Cardiac muscle cell (in vitro differentiated cells and primary cell): ENCODE measurements at regions not wholly inside any gene's neighbourhood (a gene's known extent, or its start where the extent isn't known, plus 50 kb on each side); places are given as distances from the start of the nearest gene placed in this dataset.

Source experiments
- DNase-seq, 2 donors: peaks; one replicate each; pipeline versions ENCODE4 v3.0.0 to v3.0.0-alpha.2; 2010 to 2017; ENCODE audit warnings: low read depth in 1 of 2, low spot score in 1 of 2
- H3K27ac ChIP-seq: fragments of 200-600 bp; sonication (generic); 2 replicates; pipeline ENCODE4 v1.5.1; 2016
- H3K27me3 ChIP-seq: fragments of 200-600 bp; sonication (generic); 2 replicates; pipeline ENCODE4 v1.6.0; 2016; ENCODE audit warnings: control low read depth
- H3K36me3 ChIP-seq: fragments of 200-600 bp; sonication (generic); 2 replicates; pipeline ENCODE4 v1.5.1; 2016; ENCODE audit warnings: control low read depth
- H3K4me1 ChIP-seq: fragments of 200-600 bp; sonication (generic); 2 replicates; pipeline ENCODE4 v1.8.1; 2017; ENCODE audit warnings: low read depth, mild to moderate bottlenecking, mixed run types
- H3K4me3 ChIP-seq: fragments of 200-600 bp; sonication (generic); 2 replicates; pipeline ENCODE4 v1.5.1; 2016; ENCODE audit warnings: mild to moderate bottlenecking
- H3K9me3 ChIP-seq: fragments of 200-600 bp; sonication (generic); 2 replicates; pipeline ENCODE4 v1.5.1; 2017; ENCODE audit warnings: low read depth, mild to moderate bottlenecking, control low read depth
- TF ChIP-seq, protein P1 (sequence below): IDR thresholded peaks from 2 replicates; pipeline ENCODE4 v1.5.1; 2012; ENCODE audit warnings: low read depth, mild to moderate bottlenecking, low read length

DNA sequence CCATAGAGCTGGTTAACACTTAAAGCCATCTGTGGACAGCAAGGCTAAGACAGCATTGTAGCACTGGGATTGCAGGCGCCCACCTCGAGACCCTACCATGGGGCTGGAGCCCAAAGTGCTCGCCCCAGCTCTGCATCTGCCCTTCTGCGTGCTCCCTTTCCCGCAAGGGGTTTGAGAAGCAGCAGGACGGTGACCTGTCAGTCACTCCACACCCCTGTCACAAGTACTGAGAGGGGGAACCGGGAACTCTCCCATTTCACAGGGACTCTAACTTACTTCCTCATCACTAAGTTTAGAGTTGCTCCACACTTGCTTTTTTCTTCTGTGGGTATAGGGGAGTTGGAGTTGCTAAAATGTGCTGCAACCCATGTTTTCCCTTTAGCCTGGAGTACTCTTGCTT, 273.2 kb downstream of the SMARCA2 start:
- Histone ChIP-seq H3K9me3 (no peaks in the 10 kb centered on the region), H3K36me3 (no peaks in the 10 kb centered on the region), H3K27ac (no peak overlapping the region), H3K4me1 (no peaks in the 10 kb centered on the region), H3K4me3 (no peak overlapping the region), H3K27me3 (no peaks in the 10 kb centered on the region)
- no peak for DNase-seq
- TF ChIP-seq, protein P1, sequence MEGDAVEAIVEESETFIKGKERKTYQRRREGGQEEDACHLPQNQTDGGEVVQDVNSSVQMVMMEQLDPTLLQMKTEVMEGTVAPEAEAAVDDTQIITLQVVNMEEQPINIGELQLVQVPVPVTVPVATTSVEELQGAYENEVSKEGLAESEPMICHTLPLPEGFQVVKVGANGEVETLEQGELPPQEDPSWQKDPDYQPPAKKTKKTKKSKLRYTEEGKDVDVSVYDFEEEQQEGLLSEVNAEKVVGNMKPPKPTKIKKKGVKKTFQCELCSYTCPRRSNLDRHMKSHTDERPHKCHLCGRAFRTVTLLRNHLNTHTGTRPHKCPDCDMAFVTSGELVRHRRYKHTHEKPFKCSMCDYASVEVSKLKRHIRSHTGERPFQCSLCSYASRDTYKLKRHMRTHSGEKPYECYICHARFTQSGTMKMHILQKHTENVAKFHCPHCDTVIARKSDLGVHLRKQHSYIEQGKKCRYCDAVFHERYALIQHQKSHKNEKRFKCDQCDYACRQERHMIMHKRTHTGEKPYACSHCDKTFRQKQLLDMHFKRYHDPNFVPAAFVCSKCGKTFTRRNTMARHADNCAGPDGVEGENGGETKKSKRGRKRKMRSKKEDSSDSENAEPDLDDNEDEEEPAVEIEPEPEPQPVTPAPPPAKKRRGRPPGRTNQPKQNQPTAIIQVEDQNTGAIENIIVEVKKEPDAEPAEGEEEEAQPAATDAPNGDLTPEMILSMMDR: no peak

- Histone ChIP-seq H3K36me3 (no peaks in the 10 kb centered on the region), H3K4me1 (no peaks in the 10 kb centered on the region), H3K4me3 (no peak overlapping the region), H3K27ac (no peak overlapping the region), H3K9me3 (no peaks in the 10 kb centered on the region), H3K27me3 (no peaks in the 10 kb centered on the region)
- no peak for DNase-seq
- TF ChIP-seq, protein P1: no peak
Measured at GRCh38 chr9:2289263-2289662, 274.1 kb downstream of the SMARCA2 start.

GRCh38 chr9:2290382-2290781, 275.2 kb downstream of the SMARCA2 start:
- Histone ChIP-seq H3K27me3 (no peaks in the 10 kb centered on the region), H3K4me1 (no peaks in the 10 kb centered on the region), H3K9me3 (no peaks in the 10 kb centered on the region), H3K27ac (no peak overlapping the region), H3K4me3 (no peak overlapping the region), H3K36me3 (no peaks in the 10 kb centered on the region)
- peak; percentile 20 to 27 for DNase-seq
- TF ChIP-seq, protein P1: no peak

GRCh38 chr9:2291980-2292704, 277.0 kb downstream of the SMARCA2 start:
- no peak overlapping the region for H3K4me3 ChIP-seq
- no peaks in the 10 kb centered on the region for H3K4me1 ChIP-seq
- H3K36me3 ChIP-seq: no peaks in the 10 kb centered on the region
- no peaks in the 10 kb centered on the region for H3K9me3 ChIP-seq
- peak; percentile 12 to 50 for DNase-seq
- no peak overlapping the region for H3K27ac ChIP-seq
- TF ChIP-seq, protein P1: no peak
- H3K27me3 ChIP-seq: no peaks in the 10 kb centered on the region

DNA sequence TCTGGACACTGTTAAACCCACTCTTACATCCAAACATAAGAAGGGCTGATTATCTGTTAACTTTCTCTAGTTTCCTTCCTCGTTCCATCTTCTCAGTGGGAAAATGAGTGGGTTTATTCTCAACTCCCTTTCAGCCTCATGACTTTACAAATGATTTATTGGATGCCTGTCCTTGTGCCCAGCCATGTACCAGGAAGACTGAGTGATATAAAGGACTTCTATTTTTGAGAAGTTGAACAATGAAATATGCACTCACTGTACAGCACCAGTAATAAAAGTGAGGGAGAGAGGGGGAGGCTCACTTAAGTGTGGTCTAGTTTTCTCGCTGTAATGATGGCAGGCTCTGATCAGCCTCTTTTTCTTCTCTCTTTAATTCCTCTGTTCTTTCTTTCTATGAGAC, 277.6 kb downstream of the SMARCA2 start:
- TF ChIP-seq, protein P1: no peak
- DNase-seq: no peak
- no peaks in the 10 kb centered on the region for H3K27me3 ChIP-seq
- no peaks in the 10 kb centered on the region for H3K9me3 ChIP-seq
- H3K27ac ChIP-seq: no peak overlapping the region
- H3K4me1 ChIP-seq: no peaks in the 10 kb centered on the region
- H3K36me3 ChIP-seq: no peaks in the 10 kb centered on the region
- H3K4me3 ChIP-seq: no peak overlapping the region

- TF ChIP-seq, protein P1: no peak
- Histone ChIP-seq H3K9me3 (no peaks in the 10 kb centered on the region), H3K4me3 (no peak overlapping the region), H3K27me3 (no peaks in the 10 kb centered on the region), H3K36me3 (no peaks in the 10 kb centered on the region), H3K27ac (no peak overlapping the region), H3K4me1 (no peaks in the 10 kb centered on the region)
- peak in 1 of 2 donors; percentile 28 for DNase-seq
Measured at GRCh38 chr9:2297771-2298170, 282.6 kb downstream of the SMARCA2 start.
